Progenitor cell of endocrine pancreas (in vitro differentiated cells): ENCODE measurements at regions not wholly inside any gene's neighbourhood (a gene's known extent, or its start where the extent isn't known, plus 50 kb on each side); places are given as distances from the start of the nearest gene placed in this dataset.

ENCODE experiments used
- DNase-seq: peaks from one replicate; pipeline ENCODE4 v3.0.0; 2021; ENCODE audit warnings: low spot score; ENCODE audit not compliant: unreplicated experiment
- H3K27ac Mint-ChIP-seq: 2 replicates; pipeline ENCODE4 v1.8.0; 2021; ENCODE audit warnings: mild to moderate bottlenecking, moderate library complexity, mixed read lengths
- H3K27me3 Mint-ChIP-seq: 2 replicates; pipeline ENCODE4 v1.8.0; 2021; ENCODE audit warnings: mixed read lengths
- H3K36me3 Mint-ChIP-seq: 2 replicates; pipeline ENCODE4 v1.8.0; 2022; ENCODE audit warnings: mixed read lengths; ENCODE audit not compliant: insufficient read depth
- H3K4me1 Mint-ChIP-seq: 2 replicates; pipeline ENCODE4 v1.8.0; 2021; ENCODE audit warnings: low read depth, mixed read lengths
- H3K4me3 Mint-ChIP-seq: 2 replicates; pipeline ENCODE4 v1.8.0; 2021; ENCODE audit warnings: low read depth, mild to moderate bottlenecking, moderate library complexity, mixed read lengths
- H3K9me3 Mint-ChIP-seq: 2 replicates; pipeline ENCODE4 v1.8.0; 2021; ENCODE audit warnings: low read depth, mixed read lengths
- CTCF ChIP-seq: fragments of 200-600 bp; sonication (generic); IDR thresholded peaks from one replicate; pipeline ENCODE4 v1.5.0; 2021; ENCODE audit warnings: antibody characterized with exemption, mild to moderate bottlenecking; ENCODE audit not compliant: unreplicated experiment

DNA sequence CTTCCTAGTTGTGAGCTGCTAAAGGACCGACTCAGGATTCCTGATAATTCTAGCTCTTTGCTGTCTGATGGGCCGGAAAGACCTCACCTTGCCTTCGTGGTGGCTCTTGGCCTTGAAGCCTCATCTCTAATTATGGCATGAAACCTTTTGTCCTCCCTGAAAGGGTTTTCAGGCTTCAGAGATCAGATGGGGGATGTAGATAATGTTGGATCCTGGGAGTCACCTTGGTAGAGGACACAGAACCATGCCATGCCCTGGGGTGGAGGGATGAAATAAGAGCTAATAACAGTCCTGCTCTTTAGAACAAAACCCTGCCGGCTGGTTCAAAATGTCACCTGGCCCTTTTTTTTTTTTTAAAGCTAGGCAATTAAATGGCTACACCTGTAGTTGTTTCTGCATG is 50.8 kb upstream of the SYN2 start:
- no peaks in the 10 kb centered on the region for H3K4me1 Mint-ChIP-seq
- H3K27ac Mint-ChIP-seq = no peak overlapping the region
- DNase-seq = no peak
- no peaks in the 10 kb centered on the region for H3K27me3 Mint-ChIP-seq
- peaks cover 6% of the 10 kb centered on the region for H3K9me3 Mint-ChIP-seq
- no peak for TF ChIP-seq CTCF
- no peaks in the 10 kb centered on the region for H3K36me3 Mint-ChIP-seq
- H3K4me3 Mint-ChIP-seq = no peak overlapping the region

GRCh38 chr3:11953778-11954177 is 50.4 kb upstream of the SYN2 start:
- peaks cover 6% of the 10 kb centered on the region for H3K9me3 Mint-ChIP-seq
- no peak for DNase-seq
- no peak overlapping the region for H3K4me3 Mint-ChIP-seq
- no peak overlapping the region for H3K27ac Mint-ChIP-seq
- no peak for TF ChIP-seq CTCF
- H3K36me3 Mint-ChIP-seq = no peaks in the 10 kb centered on the region
- no peaks in the 10 kb centered on the region for H3K27me3 Mint-ChIP-seq
- no peaks in the 10 kb centered on the region for H3K4me1 Mint-ChIP-seq

- TF ChIP-seq CTCF = no peak
- no peak for DNase-seq
- Mint-ChIP-seq H3K36me3 (no peaks in the 10 kb centered on the region), H3K4me3 (no peak overlapping the region), H3K4me1 (no peaks in the 10 kb centered on the region), H3K27ac (no peak overlapping the region), H3K27me3 (no peaks in the 10 kb centered on the region), H3K9me3 (peaks cover 6% of the 10 kb centered on the region)
Measured at GRCh38 chr3:11954312-11954934, 49.8 kb upstream of the SYN2 start.
